ENCODE measurements at regions not wholly inside any gene's neighbourhood (a gene's known extent, or its start where the extent isn't known, plus 50 kb on each side); places are given as distances from the start of the nearest gene placed in this dataset.
"Not testable (repeated sequence)": the region's sequence is repeated elsewhere in the genome, so short reads cannot be mapped to it uniquely, and the experiment has no call there.

GRCh38 chr13:75963302-75963701 lies 327.2 kb downstream of the LMO7 start:
- no peak for TF ChIP-seq CTCF (conservative IDR thresholded peaks at IDR 0.05; ENCODE audit: low read depth, low read length)
- no peak for DNase-seq (ENCODE audit: low read depth)
- H3K4me3 ChIP-seq (ENCODE audit: low read depth, low read length), result no peak overlapping the region

- no peak for DNase-seq (ENCODE audit: low read depth)
- no peak overlapping the region for H3K4me3 ChIP-seq (ENCODE audit: low read depth, low read length)
- TF ChIP-seq CTCF (conservative IDR thresholded peaks at IDR 0.05; ENCODE audit: low read depth, low read length), result no peak
These were observed 325.8 kb downstream of the LMO7 start for GRCh38 chr13:75961911-75962310.

GRCh38 chr13:75960538-75960994 lies 324.4 kb downstream of the LMO7 start:
- no peak for DNase-seq (ENCODE audit: low read depth)
- no peak for TF ChIP-seq CTCF (conservative IDR thresholded peaks at IDR 0.05; ENCODE audit: low read depth, low read length)
- no peak overlapping the region for H3K4me3 ChIP-seq (ENCODE audit: low read depth, low read length)

- DNase-seq (ENCODE audit: low read depth), result no peak
- TF ChIP-seq CTCF (conservative IDR thresholded peaks at IDR 0.05; ENCODE audit: low read depth, low read length), result no peak
- H3K4me3 ChIP-seq (ENCODE audit: low read depth, low read length), result no peak overlapping the region
These were observed 323.8 kb downstream of the LMO7 start for GRCh38 chr13:75959861-75960481.

GRCh38 chr13:75953589-75953988 lies 317.5 kb downstream of the LMO7 start:
- H3K4me3 ChIP-seq (ENCODE audit: low read depth, low read length); DNase-seq (ENCODE audit: low read depth): not testable (repeated sequence)

GRCh38 chr13:75947448-75947847 lies 311.3 kb downstream of the LMO7 start:
- no peak overlapping the region for H3K4me3 ChIP-seq (ENCODE audit: low read depth, low read length)
- TF ChIP-seq CTCF (conservative IDR thresholded peaks at IDR 0.05; ENCODE audit: low read depth, low read length), result no peak
- no peak for DNase-seq (ENCODE audit: low read depth)

GRCh38 chr13:75946536-75947284 lies 310.6 kb downstream of the LMO7 start:
- TF ChIP-seq CTCF (conservative IDR thresholded peaks at IDR 0.05; ENCODE audit: low read depth, low read length), result no peak
- DNase-seq (ENCODE audit: low read depth), result no peak

More at GRCh38 chr13:75946536-75947284, 310.6 kb downstream of the LMO7 start:
- no peak overlapping the region for H3K4me3 ChIP-seq (ENCODE audit: low read depth, low read length)
